Osteocyte (in vitro differentiated cells): ENCODE measurements at regions not wholly inside any gene's neighbourhood (a gene's known extent, or its start where the extent isn't known, plus 50 kb on each side); places are given as distances from the start of the nearest gene placed in this dataset.
A peak's percentile ranks its signal among the peaks of the same experiment; 100 is the strongest.

Experiments used
- DNase-seq: peaks from one replicate; pipeline ENCODE4 v3.0.0; 2021; ENCODE audit warnings: mixed read lengths; ENCODE audit not compliant: unreplicated experiment; ENCODE audit errors: extremely low spot score
- H3K27ac Mint-ChIP-seq: one replicate; pipeline ENCODE4 v1.8.0; 2021; ENCODE audit warnings: mild to moderate bottlenecking, mixed read lengths; ENCODE audit not compliant: unreplicated experiment
- H3K27me3 Mint-ChIP-seq: one replicate; pipeline ENCODE4 v1.8.0; 2021; ENCODE audit warnings: mixed read lengths; ENCODE audit not compliant: unreplicated experiment
- H3K36me3 Mint-ChIP-seq: one replicate; pipeline ENCODE4 v1.8.0; 2021; ENCODE audit warnings: mixed read lengths; ENCODE audit not compliant: unreplicated experiment
- H3K4me1 Mint-ChIP-seq: one replicate; pipeline ENCODE4 v1.8.0; 2021; ENCODE audit warnings: mixed read lengths; ENCODE audit not compliant: unreplicated experiment
- H3K4me3 Mint-ChIP-seq: one replicate; pipeline ENCODE4 v1.8.0; 2021; ENCODE audit warnings: mild to moderate bottlenecking, moderate library complexity, mixed read lengths; ENCODE audit not compliant: unreplicated experiment
- H3K9me3 Mint-ChIP-seq: one replicate; pipeline ENCODE4 v1.8.0; 2021; ENCODE audit warnings: mixed read lengths; ENCODE audit not compliant: unreplicated experiment
- CTCF ChIP-seq: fragments of 200-600 bp; sonication (generic); IDR thresholded peaks from 2 replicates; pipeline ENCODE4 v1.5.0; 2021; ENCODE audit warnings: antibody characterized with exemption, mild to moderate bottlenecking, moderate library complexity

DNA sequence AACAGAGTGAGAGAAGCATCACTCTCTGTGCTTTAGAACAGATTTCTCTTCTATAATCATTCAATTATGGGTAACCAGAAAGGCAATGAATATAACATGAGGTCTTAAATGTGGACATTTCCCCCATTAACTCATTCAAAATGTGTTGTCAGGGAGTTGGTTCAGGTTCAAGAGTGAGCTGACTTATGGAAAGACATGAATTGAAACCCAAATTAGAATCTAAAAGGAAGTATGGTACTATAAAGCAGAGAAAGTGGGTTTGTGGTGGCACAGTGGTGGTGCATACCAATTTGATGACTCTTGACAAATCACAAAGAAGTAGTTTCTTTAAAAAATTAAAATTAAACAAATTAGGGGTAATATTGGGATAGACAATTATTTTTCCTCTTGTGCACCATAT lies 114.6 kb upstream of the MEOX2 start:
- no peaks in the 10 kb centered on the region for H3K9me3 Mint-ChIP-seq
- H3K4me3 Mint-ChIP-seq: no peak overlapping the region
- peaks cover 17% of the 10 kb centered on the region for H3K4me1 Mint-ChIP-seq
- no peaks in the 10 kb centered on the region for H3K36me3 Mint-ChIP-seq
- DNase-seq: no peak
- no peak for TF ChIP-seq CTCF
- no peak overlapping the region for H3K27ac Mint-ChIP-seq
- no peaks in the 10 kb centered on the region for H3K27me3 Mint-ChIP-seq

GRCh38 chr7:15798081-15798480 lies 111.6 kb upstream of the MEOX2 start:
- H3K9me3 Mint-ChIP-seq: no peaks in the 10 kb centered on the region
- TF ChIP-seq CTCF: no peak

GRCh38 chr7:15795393-15795792 lies 108.9 kb upstream of the MEOX2 start:
- Mint-ChIP-seq H3K9me3 (peaks cover 4% of the 10 kb centered on the region), H3K27me3 (no peaks in the 10 kb centered on the region)
- TF ChIP-seq CTCF: no peak

More at GRCh38 chr7:15798081-15798480, 111.6 kb upstream of the MEOX2 start:
- Mint-ChIP-seq H3K4me3 (no peak overlapping the region), H3K4me1 (peaks cover 26% of the 10 kb centered on the region), H3K27me3 (no peaks in the 10 kb centered on the region), H3K36me3 (no peaks in the 10 kb centered on the region), H3K27ac (no peak overlapping the region)
- no peak for DNase-seq

DNA sequence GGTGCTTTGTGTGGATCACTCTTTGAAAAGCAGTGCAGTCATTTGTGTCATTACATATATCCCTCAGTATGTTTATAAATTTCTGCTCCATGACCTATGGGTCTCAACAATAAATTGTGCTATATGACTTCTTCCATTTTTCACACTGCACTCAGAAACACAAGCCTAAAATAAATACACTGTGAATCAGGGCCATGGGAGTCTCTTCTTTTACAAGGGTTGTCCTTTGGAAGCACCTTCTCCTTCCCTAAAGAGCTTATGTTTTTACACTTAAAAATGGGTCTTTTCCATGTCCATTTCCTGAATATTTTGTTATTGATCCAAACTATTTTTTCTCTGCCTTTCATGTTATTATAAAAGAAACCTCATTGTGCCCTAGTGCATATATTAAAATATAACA lies 108.3 kb upstream of the MEOX2 start:
- no peak for DNase-seq
- H3K27me3 Mint-ChIP-seq: no peaks in the 10 kb centered on the region
- no peak for TF ChIP-seq CTCF
- no peaks in the 10 kb centered on the region for H3K36me3 Mint-ChIP-seq
- H3K4me1 Mint-ChIP-seq: peaks cover 11% of the 10 kb centered on the region
- peaks cover 4% of the 10 kb centered on the region for H3K9me3 Mint-ChIP-seq
- peak overlapping the region; percentile 8 for H3K27ac Mint-ChIP-seq
- H3K4me3 Mint-ChIP-seq: no peak overlapping the region

More at GRCh38 chr7:15795393-15795792, 108.9 kb upstream of the MEOX2 start:
- H3K27ac Mint-ChIP-seq: peak overlapping the region; percentile 8
- H3K4me3 Mint-ChIP-seq: no peak overlapping the region
- H3K36me3 Mint-ChIP-seq: no peaks in the 10 kb centered on the region
- no peak for DNase-seq
- H3K4me1 Mint-ChIP-seq: peaks cover 11% of the 10 kb centered on the region

DNA sequence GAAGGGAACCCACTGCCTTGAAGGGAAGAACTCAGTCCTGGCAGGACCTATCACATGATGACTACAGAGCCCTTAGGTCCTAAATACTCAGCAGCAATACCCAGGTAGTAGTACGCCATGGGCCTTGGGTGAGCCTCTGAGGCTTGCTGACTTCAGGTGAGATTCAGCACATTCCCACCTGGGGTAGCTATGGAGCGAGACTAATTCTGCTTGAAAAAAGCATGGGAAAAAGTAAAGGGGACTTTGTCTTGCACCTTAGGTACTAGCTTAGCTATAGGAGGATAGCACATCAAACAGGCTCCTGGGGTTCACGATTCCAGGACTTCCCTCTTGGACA lies 98.2 kb upstream of the MEOX2 start:
- H3K9me3 Mint-ChIP-seq: no peaks in the 10 kb centered on the region
- no peak overlapping the region for H3K4me3 Mint-ChIP-seq
- H3K27me3 Mint-ChIP-seq: no peaks in the 10 kb centered on the region

More for the DNA sequence above, 98.2 kb upstream of the MEOX2 start:
- H3K36me3 Mint-ChIP-seq: no peaks in the 10 kb centered on the region
- no peak for TF ChIP-seq CTCF
- peaks cover 16% of the 10 kb centered on the region for H3K4me1 Mint-ChIP-seq
- DNase-seq: no peak
- H3K27ac Mint-ChIP-seq: no peak overlapping the region
